Hepatic stellate cell (primary cell): ENCODE measurements at regions not wholly inside any gene's neighbourhood (a gene's known extent, or its start where the extent isn't known, plus 50 kb on each side); places are given as distances from the start of the nearest gene placed in this dataset.
"Not testable (repeated sequence)": the region's sequence is repeated elsewhere in the genome, so short reads cannot be mapped to it uniquely, and the experiment has no call there.

Experiments used
- DNase-seq: peaks from one replicate; pipeline ENCODE4 v3.0.0; 2011; ENCODE audit warnings: low spot score

DNA sequence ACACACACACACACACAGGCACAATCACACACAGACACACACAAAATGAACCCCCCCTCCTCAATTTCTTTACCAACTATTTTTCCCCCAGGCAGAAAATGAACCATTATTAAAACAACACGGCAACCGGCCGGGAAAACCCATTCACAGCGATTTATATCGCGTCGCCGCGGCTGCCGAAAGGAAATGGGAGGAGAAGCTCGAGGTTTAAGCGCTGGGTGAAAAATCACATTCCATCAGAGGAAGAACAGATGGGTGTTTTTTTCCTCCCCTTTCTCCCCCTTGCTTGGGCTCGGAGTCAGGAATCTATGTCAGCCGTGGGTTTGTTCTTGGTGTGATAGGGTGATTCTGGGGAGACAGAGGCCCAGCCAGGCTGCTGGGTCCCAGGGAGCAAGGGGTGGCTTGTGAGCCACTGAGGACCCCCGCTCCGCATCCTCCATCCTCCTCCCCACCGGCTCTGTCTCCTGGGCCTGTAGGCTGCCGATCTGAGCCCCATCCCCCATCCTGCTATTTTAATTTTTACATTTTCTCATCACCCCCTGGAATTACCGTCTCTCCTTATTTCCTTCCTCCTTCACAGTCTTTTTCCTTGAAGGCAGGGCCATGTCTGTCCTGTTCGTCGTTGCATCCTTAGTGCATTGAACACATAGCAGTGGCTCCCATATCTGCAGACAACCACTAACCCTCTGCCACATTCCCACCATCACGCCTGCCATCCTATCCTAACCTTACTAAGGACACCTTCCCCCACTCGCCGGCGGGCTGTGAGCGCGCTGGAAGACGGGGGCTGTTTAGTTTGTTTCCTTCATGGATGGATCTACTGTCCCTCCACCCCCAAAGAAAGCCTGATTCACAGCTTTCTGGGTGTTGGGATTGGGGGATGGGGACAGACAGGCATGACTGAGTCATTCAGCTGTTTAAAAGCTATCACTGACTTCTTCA lies 137.7 kb downstream of the CRLF3 start:
- not testable (repeated sequence) for DNase-seq

GRCh38 chr17:30682280-30682679 lies 142.2 kb downstream of the CRLF3 start:
- DNase-seq: not testable (repeated sequence)

DNA sequence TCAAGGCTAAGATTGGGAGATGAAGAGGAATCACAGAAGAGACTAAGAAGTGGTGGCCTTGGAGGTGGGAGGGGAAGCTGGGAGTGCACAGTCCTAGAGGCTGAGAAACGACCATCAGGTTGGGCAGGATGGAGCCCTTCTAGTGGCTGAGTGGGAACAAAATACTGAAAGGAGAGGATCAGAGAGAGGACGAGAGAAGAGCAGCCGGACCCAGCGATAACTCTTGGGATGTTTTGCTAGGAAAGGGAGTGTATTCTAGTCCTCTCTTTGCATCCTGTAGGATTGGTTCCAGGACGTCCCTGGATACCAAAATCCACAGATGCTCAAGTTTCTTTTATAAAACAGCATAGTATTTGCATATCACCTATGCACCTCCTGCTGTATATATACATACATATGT lies 143.8 kb downstream of the CRLF3 start:
- not testable (repeated sequence) for DNase-seq

DNA sequence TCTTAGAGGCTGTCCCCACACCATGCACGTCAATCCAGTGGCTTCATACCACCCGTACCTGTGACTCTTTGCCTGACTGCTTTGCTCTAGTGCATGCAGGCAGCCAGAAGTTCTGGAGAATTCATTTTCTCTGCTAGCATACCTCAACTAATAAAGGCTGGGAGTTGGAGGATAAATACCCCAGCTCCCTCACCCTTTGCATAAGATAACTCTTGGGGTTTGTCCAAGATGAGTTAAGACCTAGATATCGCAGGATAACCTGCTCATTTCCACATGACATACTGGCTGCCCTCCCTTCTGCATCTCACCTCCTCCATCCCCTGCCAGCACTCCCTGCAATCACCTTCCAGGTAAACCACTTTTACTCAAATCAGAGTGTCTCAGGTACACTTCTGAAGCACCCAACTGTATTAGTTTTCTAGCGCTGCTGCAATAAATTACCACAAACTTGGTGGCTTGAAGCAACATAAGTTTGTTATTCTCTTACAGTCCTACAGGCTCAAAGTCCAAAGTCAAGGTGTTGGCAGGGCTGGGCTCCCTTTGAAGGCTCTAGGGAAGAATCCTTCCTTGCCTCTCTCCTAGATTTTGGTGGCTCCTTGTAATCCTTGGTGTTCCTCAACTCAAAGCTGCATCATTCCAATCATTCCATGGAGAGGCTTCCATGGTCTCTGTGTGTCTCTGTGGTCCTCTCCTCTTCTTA lies 146.8 kb downstream of the CRLF3 start:
- DNase-seq: no peak

DNA sequence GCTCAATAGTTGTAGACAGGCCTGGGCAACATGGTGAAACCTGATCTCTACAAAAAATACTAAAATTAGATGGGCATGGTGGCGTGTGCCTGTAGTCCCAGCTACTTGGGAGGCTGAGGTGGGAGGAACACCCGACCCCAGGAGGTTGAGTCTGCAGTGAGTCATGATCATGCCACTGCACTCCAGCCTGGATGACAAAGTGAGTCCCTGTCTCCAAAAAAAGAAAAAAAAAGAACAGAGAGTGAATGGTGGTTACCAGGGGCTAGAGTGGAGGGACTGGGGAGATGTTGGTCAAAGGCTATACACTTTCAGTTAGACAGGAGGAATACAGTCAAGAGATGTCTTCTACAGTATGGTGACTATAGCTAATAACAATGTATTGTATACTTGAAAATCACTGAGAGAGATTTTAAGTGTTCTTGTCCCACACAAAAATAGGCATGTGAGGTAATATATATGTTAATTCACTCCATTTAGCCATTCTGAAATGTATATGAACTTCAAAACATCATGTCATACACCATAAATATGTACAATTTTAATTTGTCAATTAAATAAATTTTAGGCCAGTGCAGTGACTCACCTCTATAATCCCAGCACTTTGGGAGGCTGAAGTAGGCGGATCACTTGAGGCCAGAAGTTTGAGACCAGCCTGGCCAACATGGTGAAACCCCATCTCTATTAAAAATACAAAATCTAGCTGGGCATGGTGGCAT lies 148.6 kb downstream of the CRLF3 start:
- DNase-seq: not testable (repeated sequence)

- not testable (repeated sequence) for DNase-seq
Observed at GRCh38 chr17:30669217-30669649, 155.3 kb downstream of the CRLF3 start.

DNA sequence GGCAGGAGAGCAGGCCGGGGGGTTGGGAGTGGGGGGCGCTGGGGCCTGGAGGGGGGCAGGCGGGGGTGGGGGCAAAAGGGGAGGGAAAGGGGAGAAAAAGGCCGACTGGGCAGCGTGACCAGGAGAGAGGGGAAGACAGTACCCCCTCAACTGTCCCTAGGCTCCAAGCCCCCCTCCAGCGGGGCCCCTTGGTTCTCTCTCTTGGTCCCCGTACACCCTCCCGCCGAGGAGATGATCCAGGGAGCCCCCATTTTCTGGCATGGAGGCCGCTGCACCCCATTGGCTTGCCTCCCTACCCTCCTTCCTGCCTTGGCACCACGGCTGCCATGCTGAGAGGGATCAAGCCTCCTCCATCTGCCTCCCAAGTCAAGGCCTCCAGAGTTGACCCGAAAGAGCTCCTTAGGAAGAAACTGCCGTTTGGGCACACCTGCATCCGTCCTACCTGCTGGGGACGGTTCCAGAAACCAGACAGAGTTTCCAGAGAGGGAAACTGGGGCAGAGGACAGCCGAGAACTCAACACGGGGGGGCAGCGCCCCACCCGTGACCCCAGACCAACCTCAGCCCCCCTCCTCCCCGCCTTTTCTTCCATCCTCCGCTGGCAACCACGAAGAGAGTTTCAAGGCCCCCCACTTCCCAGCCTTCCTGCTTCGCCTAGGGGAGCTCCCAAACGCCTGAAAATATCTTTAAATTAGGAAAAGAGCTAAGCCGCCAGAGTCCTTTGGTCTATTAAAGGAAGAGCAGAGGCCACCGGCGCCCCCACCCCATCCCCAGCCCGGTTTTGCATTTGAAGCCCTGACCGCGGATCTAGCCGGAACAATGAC lies 155.9 kb downstream of the CRLF3 start:
- DNase-seq: not testable (repeated sequence)

- DNase-seq: not testable (repeated sequence)
Observed at GRCh38 chr17:30667657-30668359, 156.7 kb downstream of the CRLF3 start.

DNA sequence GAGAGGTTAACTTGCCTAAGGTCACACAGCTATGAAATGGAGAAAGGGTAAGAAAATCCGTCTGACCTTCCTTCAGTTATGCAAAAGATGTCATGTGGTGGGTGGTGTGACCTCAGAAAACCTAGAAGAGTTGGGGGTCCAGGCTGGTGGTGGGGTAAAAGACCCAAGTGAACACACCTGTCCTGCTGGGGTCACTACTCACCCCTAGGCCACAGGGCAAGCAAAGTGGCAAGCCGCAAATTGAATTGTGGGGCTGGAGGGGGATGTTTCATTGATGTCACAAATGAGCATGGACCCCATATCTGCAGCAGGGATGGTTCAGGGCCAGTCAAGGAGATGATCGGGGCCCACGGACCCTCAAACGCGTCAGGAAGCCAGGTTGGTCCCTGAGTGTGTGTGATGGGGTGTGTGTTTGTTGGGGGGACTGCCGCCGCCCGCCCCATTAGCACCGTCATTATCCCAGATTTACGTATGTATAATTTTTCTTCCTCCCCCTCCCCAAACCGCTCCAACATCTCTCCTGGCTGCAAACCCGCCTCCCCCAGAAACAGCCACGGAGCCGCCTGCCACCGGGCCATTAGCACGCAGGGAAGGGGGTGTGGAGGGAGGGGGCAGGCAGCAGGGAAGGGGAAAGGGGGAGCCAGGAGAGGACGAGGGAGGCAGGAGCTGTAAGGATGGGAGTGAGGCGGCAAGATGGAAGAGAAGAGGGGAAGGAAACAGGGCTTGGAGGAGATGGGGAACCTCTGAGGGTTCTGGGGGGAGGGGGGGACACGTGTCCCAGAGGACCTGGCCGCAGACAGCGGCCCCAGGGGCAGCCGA lies 157.4 kb downstream of the CRLF3 start:
- DNase-seq: not testable (repeated sequence)

DNA sequence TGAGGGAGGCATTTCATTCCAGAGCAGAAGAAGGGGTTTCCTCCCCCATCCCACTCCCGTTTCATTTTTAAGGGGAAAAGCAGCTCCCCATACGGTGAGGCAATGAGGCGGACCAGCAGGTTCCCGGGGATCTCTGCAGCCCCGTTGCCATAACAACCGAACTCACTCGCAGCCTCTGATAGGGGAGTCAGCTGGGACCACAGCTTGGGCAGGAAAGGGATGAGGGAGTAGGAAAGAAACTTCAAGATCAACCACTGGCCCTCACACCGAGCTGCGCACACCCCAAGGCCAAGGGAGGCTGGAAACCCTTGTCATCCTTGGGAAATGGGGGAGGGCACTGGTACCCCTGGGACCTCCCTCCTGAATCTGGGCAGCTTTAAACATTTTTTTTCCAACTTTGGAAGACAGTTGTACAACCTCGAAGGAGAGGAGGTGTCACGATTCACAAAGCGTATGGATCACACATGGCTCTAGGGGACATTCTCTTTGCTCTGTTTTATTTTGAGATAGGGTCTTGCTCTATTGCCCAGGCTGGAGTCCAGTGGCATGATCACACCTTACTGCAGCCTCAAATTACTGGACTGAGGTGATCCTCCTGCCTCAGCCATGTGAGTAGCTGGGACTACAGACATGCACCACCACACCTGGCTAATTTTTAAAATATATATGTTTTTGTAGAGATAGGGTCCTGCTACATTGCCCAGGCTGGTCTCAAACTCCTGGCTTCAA lies 160.6 kb downstream of the CRLF3 start:
- not testable (repeated sequence) for DNase-seq

DNA sequence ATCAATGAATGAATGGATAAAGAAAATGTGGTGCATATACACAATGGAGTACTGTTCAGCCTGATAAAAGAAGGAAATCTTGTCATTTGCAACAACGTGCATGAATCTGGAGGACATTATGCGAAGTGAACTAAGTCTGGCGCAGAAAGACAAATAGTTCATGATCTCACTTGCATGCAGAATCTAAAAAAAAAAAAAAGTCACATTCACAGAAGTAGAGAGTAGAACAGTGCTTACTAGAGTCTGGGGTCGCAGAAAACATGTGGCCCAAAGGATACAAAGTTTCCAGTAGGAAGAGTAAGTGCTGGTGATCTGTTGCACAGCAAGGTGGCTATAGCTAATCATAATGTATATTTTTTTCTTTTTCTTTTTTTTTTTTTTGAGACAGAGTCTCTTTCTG lies 167.3 kb downstream of the CRLF3 start:
- not testable (repeated sequence) for DNase-seq

GRCh38 chr17:30653038-30653437 lies 171.5 kb downstream of the CRLF3 start:
- DNase-seq: not testable (repeated sequence)

GRCh38 chr17:30650149-30650548 lies 172.9 kb downstream of the GOSR1 start:
- not testable (repeated sequence) for DNase-seq

- DNase-seq: not testable (repeated sequence)
Observed at GRCh38 chr17:30648015-30648620, 170.9 kb downstream of the GOSR1 start.

- not testable (repeated sequence) for DNase-seq
Observed at GRCh38 chr17:30645875-30646274, 168.7 kb downstream of the GOSR1 start.

GRCh38 chr17:30644713-30645112 lies 167.5 kb downstream of the GOSR1 start:
- DNase-seq: not testable (repeated sequence)

DNA sequence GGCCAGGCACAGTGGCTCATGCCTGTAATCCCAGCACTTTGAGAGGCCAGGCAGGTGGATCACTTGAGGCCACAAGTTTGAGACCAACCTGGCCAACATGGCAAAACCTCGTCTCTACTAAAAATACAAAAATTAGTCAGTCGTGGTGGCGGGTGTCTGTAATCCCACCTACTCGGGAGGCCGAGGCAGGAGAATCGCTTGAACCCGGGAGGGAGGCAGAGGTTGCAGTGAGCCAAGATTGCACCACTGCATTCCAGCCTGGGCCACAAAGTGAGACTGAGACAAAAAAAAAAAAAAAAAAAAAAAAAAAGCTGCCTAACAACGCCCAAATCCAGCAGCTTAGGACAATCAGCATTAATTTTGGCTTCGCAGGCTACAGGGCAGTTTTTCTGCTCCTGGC lies 167.1 kb downstream of the GOSR1 start:
- not testable (repeated sequence) for DNase-seq

GRCh38 chr17:30641428-30641827 lies 164.2 kb downstream of the GOSR1 start:
- DNase-seq: not testable (repeated sequence)

DNA sequence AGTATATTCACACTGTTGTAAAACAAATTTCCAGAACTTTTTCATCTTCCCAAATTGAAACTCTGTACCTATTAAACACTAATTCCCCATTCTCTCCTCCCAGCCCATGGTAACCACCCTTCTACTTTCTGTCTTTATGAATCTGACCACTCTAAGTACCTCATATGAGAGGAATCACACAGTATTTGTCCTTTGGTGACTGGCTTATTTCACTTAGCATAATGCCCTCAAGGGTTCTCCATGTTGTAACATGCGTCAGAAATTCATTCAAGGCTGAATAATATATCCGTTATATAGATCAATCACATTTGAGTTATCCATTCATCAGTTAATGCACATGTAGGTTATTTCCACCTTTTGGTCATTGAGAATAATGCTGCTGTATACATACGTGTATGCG lies 162.2 kb downstream of the GOSR1 start:
- not testable (repeated sequence) for DNase-seq
